ENCODE measurements at regions not wholly inside any gene's neighbourhood (a gene's known extent, or its start where the extent isn't known, plus 50 kb on each side); places are given as distances from the start of the nearest gene placed in this dataset.

DNA sequence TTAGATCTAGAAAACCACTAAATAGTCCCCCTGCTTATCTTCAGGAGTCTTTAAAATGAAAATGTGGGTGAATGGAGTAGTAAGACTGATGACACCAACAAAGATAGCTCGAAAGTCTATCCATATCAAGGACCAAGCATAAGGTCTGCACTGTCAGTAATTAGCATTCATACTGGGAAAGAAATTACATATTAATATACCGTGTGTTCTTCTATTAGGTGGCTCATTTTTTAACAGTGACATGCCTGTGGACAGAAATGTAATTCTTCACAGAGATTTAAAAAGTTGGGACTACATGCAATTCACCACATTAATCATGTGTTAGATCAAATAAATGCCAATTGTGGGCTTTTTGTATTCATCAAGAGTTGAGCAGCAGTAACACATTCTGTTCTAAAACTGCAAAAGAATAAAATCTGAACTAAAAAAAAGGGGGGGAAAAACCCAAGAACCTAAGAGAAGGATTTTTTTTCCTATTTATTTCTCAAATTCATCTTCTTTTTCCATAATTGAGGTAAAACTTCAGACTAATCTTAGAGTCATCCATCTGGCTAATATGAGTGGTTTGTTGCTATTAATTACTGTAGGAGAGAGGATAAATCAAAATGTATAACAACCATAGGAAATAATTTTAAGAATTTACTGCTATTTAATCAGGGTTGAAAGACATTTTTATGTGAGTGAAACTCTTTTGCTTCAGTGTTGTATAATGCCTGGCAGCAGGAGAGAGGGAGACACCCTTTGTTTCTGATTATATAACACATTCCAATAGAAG, 386.7 kb upstream of the IGFBP7 start:
- no peak for TF ChIP-seq CTCF (conservative IDR thresholded peaks at IDR 0.05; ENCODE audit: low read depth in 2 of 2)
- TF ChIP-seq CREB1 (CRISPR knock-in tag; IDR thresholded peaks at IDR 0.05; ENCODE audit: low read depth), result no peak
- no peak for TF ChIP-seq STAT1 (IDR thresholded peaks at IDR 0.05; ENCODE audit: unreplicated experiment)
- TF ChIP-seq EZH2phosphoT487 (IDR thresholded peaks at IDR 0.05; ENCODE audit: unreplicated experiment), result no peak
- no peak for TF ChIP-seq JUNB (IDR thresholded peaks at IDR 0.05; ENCODE audit: unreplicated experiment)
- no peak for TF ChIP-seq REST (IDR thresholded peaks at IDR 0.05; ENCODE audit: unreplicated experiment)

Measured in GM23338 (cell line).